Upper lobe of left lung (tissue), 6 donors: ENCODE measurements at regions not wholly inside any gene's neighbourhood (a gene's known extent, or its start where the extent isn't known, plus 50 kb on each side); places are given as distances from the start of the nearest gene placed in this dataset.

Source experiments
- ATAC-seq, 2 donors: fragments of 200-7000 bp; cut with Tn5 transposase; one replicate each; pipeline ENCODE4 v1.9.1; 2022; ENCODE audit warnings: mild to moderate bottlenecking in 2 of 2, moderate library complexity in 2 of 2; ENCODE audit not compliant: low FRiP score in 2 of 2
- DNase-seq, 2 donors: peaks; one replicate each; pipeline ENCODE4 v3.0.0-alpha.2; 2019 to 2020
- H3K27ac ChIP-seq, 4 donors: fragments of 200-600 bp; sonication (generic); one replicate each; pipeline ENCODE4 v1.5.1; 2016 to 2019
- H3K27me3 ChIP-seq, 4 donors: fragments of 200-600 bp; sonication (generic); one replicate each; pipeline ENCODE4 v1.5.1; 2017 to 2019
- H3K36me3 ChIP-seq, 4 donors: fragments of 200-600 bp; sonication (generic); one replicate each; pipeline ENCODE4 v1.5.1; 2016 to 2019
- H3K4me1 ChIP-seq, 4 donors: fragments of 200-600 bp; sonication (generic); one replicate each; pipeline ENCODE4 v1.5.1; 2018 to 2019
- H3K4me3 ChIP-seq, 4 donors: fragments of 200-600 bp; sonication (generic); one replicate each; pipeline ENCODE4 v1.5.1; 2017 to 2019; ENCODE audit warnings: mild to moderate bottlenecking in 2 of 4, moderate library complexity in 1 of 4
- H3K9me3 ChIP-seq, 4 donors: fragments of 200-600 bp; sonication (generic); one replicate each; pipeline ENCODE4 v1.5.1; 2018 to 2019
- CTCF ChIP-seq, 6 experiments: fragments of 450-650 bp in 4 of 6; fragments of 200-600 bp in 2 of 6; sonication (generic) in 2 of 6; IDR thresholded peaks; one replicate each; pipeline ENCODE4 v1.5.1; 2016 to 2019; ENCODE audit warnings: antibody characterized with exemption in 6 of 6
- EP300 ChIP-seq, 4 donors: sonication (generic); formaldehyde crosslinking; IDR thresholded peaks; one replicate each; pipeline ENCODE4 v1.5.1; 2017; ENCODE audit warnings: antibody characterized with exemption in 4 of 4, control low read depth in 2 of 4
- POLR2A ChIP-seq, 4 donors: fragments of 450-650 bp; IDR thresholded peaks; one replicate each; pipeline ENCODE4 v1.5.1; 2016 to 2017; ENCODE audit warnings: antibody characterized with exemption in 4 of 4, mild to moderate bottlenecking in 2 of 4
- POLR2AphosphoS5 ChIP-seq, 2 donors: sonication (generic); formaldehyde crosslinking; IDR thresholded peaks; one replicate each; pipeline ENCODE4 v1.5.1; 2017; ENCODE audit warnings: antibody characterized with exemption in 2 of 2
- WGBS, 2 donors: methylation state at CpG; one replicate each; pipeline ENCODE4 v1.1.5; 2017 to 2018; 5-methylcytosine and 5-hydroxymethylcytosine counted together
- donor health status: DM: no; HTN: no; CAD: no; lungs with moderate emphysema.
- donor health status: DM: no; HTN: yes; CAD: no; lungs with severe emphysema.

- Histone ChIP-seq H3K9me3 (no peaks in the 10 kb centered on the region), H3K36me3 (no peaks in the 10 kb centered on the region), H3K4me3 (no peak overlapping the region), H3K27me3 (no peaks in the 10 kb centered on the region), H3K27ac (no peak overlapping the region), H3K4me1 (no peaks in the 10 kb centered on the region)
- 81 to 86% methylated on average over 2 of the region's 2 CpGs for WGBS, 2 donors
- DNase-seq (no peak), ATAC-seq (no peak)
- TF ChIP-seq POLR2A (IDR thresholded peaks at IDR 0.05) (no peak), CTCF (IDR thresholded peaks at IDR 0.05) (no peak), POLR2AphosphoS5 (IDR thresholded peaks at IDR 0.05) (no peak), EP300 (IDR thresholded peaks at IDR 0.05) (no peak)
These were observed 274.3 kb upstream of the CAMK1G start for GRCh38 chr1:209309198-209309597.

- 77 to 86% methylated on average over 3 of the region's 3 CpGs for WGBS, 2 donors
- H3K4me3 ChIP-seq: no peak overlapping the region
- no peaks in the 10 kb centered on the region for H3K36me3 ChIP-seq
- ATAC-seq (no peak), DNase-seq (no peak)
- no peaks in the 10 kb centered on the region for H3K27me3 ChIP-seq
- H3K4me1 ChIP-seq: no peaks in the 10 kb centered on the region
- TF ChIP-seq POLR2A (IDR thresholded peaks at IDR 0.05) (no peak), EP300 (IDR thresholded peaks at IDR 0.05) (no peak), POLR2AphosphoS5 (IDR thresholded peaks at IDR 0.05) (no peak), CTCF (IDR thresholded peaks at IDR 0.05) (no peak)
- no peak overlapping the region for H3K27ac ChIP-seq
- H3K9me3 ChIP-seq: no peaks in the 10 kb centered on the region
These were observed 271.7 kb upstream of the CAMK1G start for GRCh38 chr1:209311770-209312169.

GRCh38 chr1:209316929-209317328, 266.6 kb upstream of the CAMK1G start:
- ATAC-seq (no peak), DNase-seq (no peak)
- Histone ChIP-seq H3K4me3 (no peak overlapping the region), H3K9me3 (no peaks in the 10 kb centered on the region), H3K27me3 (no peaks in the 10 kb centered on the region), H3K36me3 (no peaks in the 10 kb centered on the region), H3K4me1 (no peaks in the 10 kb centered on the region), H3K27ac (no peak overlapping the region)
- TF ChIP-seq EP300 (IDR thresholded peaks at IDR 0.05) (no peak), POLR2AphosphoS5 (IDR thresholded peaks at IDR 0.05) (no peak), POLR2A (IDR thresholded peaks at IDR 0.05) (no peak), CTCF (IDR thresholded peaks at IDR 0.05) (no peak)

GRCh38 chr1:209318181-209319056, 265.1 kb upstream of the CAMK1G start:
- ATAC-seq (no peak), DNase-seq (no peak)
- no peak overlapping the region for H3K4me3 ChIP-seq
- H3K27me3 ChIP-seq: no peaks in the 10 kb centered on the region
- no peaks in the 10 kb centered on the region for H3K9me3 ChIP-seq
- H3K36me3 ChIP-seq: no peaks in the 10 kb centered on the region
- no peak for TF ChIP-seq POLR2A (IDR thresholded peaks at IDR 0.05)
- TF ChIP-seq EP300 (IDR thresholded peaks at IDR 0.05): no peak
- no peak for TF ChIP-seq CTCF (IDR thresholded peaks at IDR 0.05)
- no peak for TF ChIP-seq POLR2AphosphoS5 (IDR thresholded peaks at IDR 0.05)
- 72 to 76% methylated on average over 7 of the region's 7 CpGs for WGBS, 2 donors
- no peak overlapping the region for H3K27ac ChIP-seq
- H3K4me1 ChIP-seq: no peaks in the 10 kb centered on the region

GRCh38 chr1:209319057-209319432, 264.5 kb upstream of the CAMK1G start:
- no peak for DNase-seq
- H3K4me1 ChIP-seq: no peaks in the 10 kb centered on the region
- no peak overlapping the region for H3K27ac ChIP-seq
- no peak overlapping the region for H3K4me3 ChIP-seq
- ATAC-seq: no peak
- no peaks in the 10 kb centered on the region for H3K9me3 ChIP-seq
- 72 to 91% methylated on average over 3 of the region's 3 CpGs for WGBS, 2 donors
- TF ChIP-seq POLR2AphosphoS5 (IDR thresholded peaks at IDR 0.05) (no peak), EP300 (IDR thresholded peaks at IDR 0.05) (no peak)
- no peaks in the 10 kb centered on the region for H3K36me3 ChIP-seq
- no peaks in the 10 kb centered on the region for H3K27me3 ChIP-seq
